PC-3 (cell line): ENCODE measurements at regions not wholly inside any gene's neighbourhood (a gene's known extent, or its start where the extent isn't known, plus 50 kb on each side); places are given as distances from the start of the nearest gene placed in this dataset.

Experiments
- ATAC-seq: fragments of 200-7000 bp; cut with Tn5 transposase; 2 replicates; pipeline ENCODE4 v1.9.1; 2020; ENCODE audit warnings: mild to moderate bottlenecking, moderate library complexity
- BruUV-seq: library from RNA; stranded (reverse); fragments of 400-500 nt; replicated peaks from 2 replicates; lab custom pipeline; 2021; lab: Mats Ljungman, UMichigan
- CTCF ChIA-PET: fragments of 300-600 bp; sonication (Branson Sonifier 250); formaldehyde crosslinking; loops from one replicate; lab custom pipeline; 2022; ENCODE audit warnings: antibody characterized with exemption; lab: Charles Lee
- POLR2A ChIA-PET: fragments of 300-600 bp; sonication (Branson Sonifier 250); formaldehyde crosslinking; loops from one replicate; lab custom pipeline; 2022; ENCODE audit warnings: antibody characterized with exemption; ENCODE audit not compliant: unreplicated experiment; lab: Charles Lee
- DNase-seq: peaks from one replicate; pipeline ENCODE4 v3.0.0-alpha.2; 2015
- H2AFZ ChIP-seq: fragments of 300-600 bp; sonication (generic); 2 replicates; pipeline ENCODE4 v1.6.0; 2016; ENCODE audit warnings: antibody characterized with exemption, low read length
- H3F3A ChIP-seq: fragments of 300-600 bp; sonication (generic); one replicate; pipeline ENCODE4 v1.6.0; 2017; ENCODE audit warnings: antibody characterized with exemption, low read length, control low read depth, mild to moderate bottlenecking; ENCODE audit not compliant: unreplicated experiment
- H3K27ac ChIP-seq: fragments of 300-600 bp; sonication (generic); 2 replicates; pipeline ENCODE4 v1.5.1; 2016; ENCODE audit warnings: mild to moderate bottlenecking, low read length
- H3K27me3 ChIP-seq: fragments of 300-600 bp; sonication (generic); 2 replicates; pipeline ENCODE4 v1.6.1; 2016; ENCODE audit warnings: low read length, mixed read lengths
- H3K36me3 ChIP-seq: fragments of 300-600 bp; sonication (generic); 2 replicates; pipeline ENCODE4 v1.6.1; 2016; ENCODE audit warnings: low read depth, mixed run types, low read length, mixed read lengths
- H3K4me1 ChIP-seq: fragments of 300-600 bp; sonication (generic); 2 replicates; pipeline ENCODE4 v1.5.1; 2016; ENCODE audit warnings: low read length; ENCODE audit not compliant: insufficient read depth
- H3K4me2 ChIP-seq: fragments of 300-600 bp; sonication (generic); 2 replicates; pipeline ENCODE4 v1.6.0; 2016; ENCODE audit warnings: low read length
- H3K4me3 ChIP-seq: fragments of 300-600 bp; sonication (generic); 2 replicates; pipeline ENCODE4 v1.5.1; 2016; ENCODE audit warnings: mild to moderate bottlenecking, low read length, mixed read lengths
- H3K79me2 ChIP-seq: fragments of 300-600 bp; sonication (generic); 2 replicates; pipeline ENCODE4 v1.6.1; 2017; ENCODE audit warnings: low read length, mixed read lengths
- H3K9ac ChIP-seq: fragments of 300-600 bp; sonication (generic); 2 replicates; pipeline ENCODE4 v1.6.0; 2016; ENCODE audit warnings: mild to moderate bottlenecking, low read length
- H3K9me2 ChIP-seq: fragments of 300-600 bp; sonication (generic); replicated peaks from 2 replicates; pipeline ENCODE4 v1.6.1; 2016; ENCODE audit warnings: mixed run types, low read length, mixed read lengths
- H3K9me3 ChIP-seq: fragments of 300-600 bp; sonication (generic); 2 replicates; pipeline ENCODE4 v1.6.1; 2016; ENCODE audit warnings: low read length, mixed read lengths
- H4K20me1 ChIP-seq: fragments of 300-600 bp; sonication (generic); 2 replicates; pipeline ENCODE4 v1.6.1; 2016; ENCODE audit warnings: low read length, mixed read lengths
- EZH2 ChIP-seq: fragments of 300-600 bp; sonication (generic); IDR thresholded peaks from one replicate; pipeline ENCODE4 v1.6.1; 2017; ENCODE audit warnings: antibody characterized with exemption, mild to moderate bottlenecking, low read length; ENCODE audit not compliant: unreplicated experiment
- EZH2phosphoT487 ChIP-seq: fragments of 300-600 bp; sonication (generic); IDR thresholded peaks from 2 replicates; pipeline ENCODE4 v1.6.1; 2018; ENCODE audit warnings: mild to moderate bottlenecking, antibody characterized with exemption, low read length, borderline replicate concordance
- intact Hi-C: fragments of 100-400 bp; cut with micrococcal nuclease; formaldehyde crosslinking; loops from 2 replicates; pipeline ENCODE4 v1.9.0; 2023
- TF ChIP-seq, protein P1 (sequence below): fragments of 300-600 bp; sonication (generic); conservative IDR thresholded peaks from 2 replicates; pipeline ENCODE4 v1.5.1; 2017; ENCODE audit warnings: antibody characterized with exemption, low read depth, mild to moderate bottlenecking, low read length

DNA sequence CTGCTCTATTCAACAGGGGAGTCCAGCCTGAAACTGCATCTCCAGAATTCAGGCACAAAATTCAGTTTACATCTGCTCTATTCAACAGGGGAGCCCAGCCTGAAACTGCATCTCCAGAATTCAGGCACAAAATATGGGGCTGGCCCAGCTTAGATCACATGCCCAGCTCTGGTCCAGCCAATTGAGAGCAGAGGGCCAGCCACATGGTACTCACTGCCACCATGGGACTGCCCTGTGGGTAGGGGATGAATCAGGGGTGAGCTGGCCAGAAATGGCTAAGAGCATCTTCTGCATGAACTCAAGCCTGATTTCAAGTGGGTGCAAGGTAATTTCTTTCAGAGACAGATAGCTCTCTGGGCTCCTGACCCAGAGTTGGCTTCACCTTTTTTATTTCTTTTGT lies 156.6 kb upstream of the LYZL2 start:
- no peak overlapping the region for H3K4me2 ChIP-seq
- peaks cover 16% of the 10 kb centered on the region for H3K4me1 ChIP-seq
- H3K9me3 ChIP-seq, result no peaks in the 10 kb centered on the region
- no peak overlapping the region for H2AFZ ChIP-seq
- H3K27me3 ChIP-seq, result no peaks in the 10 kb centered on the region
- DNase-seq, result peak; percentile 34
- no peak overlapping the region for H3K4me3 ChIP-seq
- no peaks in the 10 kb centered on the region for H3K79me2 ChIP-seq
- no peak overlapping the region for H3K27ac ChIP-seq
- ChIA-PET POLR2A (no interaction called here), CTCF (no interaction called here)
- H3F3A ChIP-seq, result no peaks in the 10 kb centered on the region
- H4K20me1 ChIP-seq, result no peaks in the 10 kb centered on the region
- intact Hi-C loops, result no loop called here
- H3K9ac ChIP-seq, result no peak overlapping the region
- TF ChIP-seq EZH2, result no peak
- no peak for TF ChIP-seq EZH2phosphoT487
- TF ChIP-seq, protein P1, sequence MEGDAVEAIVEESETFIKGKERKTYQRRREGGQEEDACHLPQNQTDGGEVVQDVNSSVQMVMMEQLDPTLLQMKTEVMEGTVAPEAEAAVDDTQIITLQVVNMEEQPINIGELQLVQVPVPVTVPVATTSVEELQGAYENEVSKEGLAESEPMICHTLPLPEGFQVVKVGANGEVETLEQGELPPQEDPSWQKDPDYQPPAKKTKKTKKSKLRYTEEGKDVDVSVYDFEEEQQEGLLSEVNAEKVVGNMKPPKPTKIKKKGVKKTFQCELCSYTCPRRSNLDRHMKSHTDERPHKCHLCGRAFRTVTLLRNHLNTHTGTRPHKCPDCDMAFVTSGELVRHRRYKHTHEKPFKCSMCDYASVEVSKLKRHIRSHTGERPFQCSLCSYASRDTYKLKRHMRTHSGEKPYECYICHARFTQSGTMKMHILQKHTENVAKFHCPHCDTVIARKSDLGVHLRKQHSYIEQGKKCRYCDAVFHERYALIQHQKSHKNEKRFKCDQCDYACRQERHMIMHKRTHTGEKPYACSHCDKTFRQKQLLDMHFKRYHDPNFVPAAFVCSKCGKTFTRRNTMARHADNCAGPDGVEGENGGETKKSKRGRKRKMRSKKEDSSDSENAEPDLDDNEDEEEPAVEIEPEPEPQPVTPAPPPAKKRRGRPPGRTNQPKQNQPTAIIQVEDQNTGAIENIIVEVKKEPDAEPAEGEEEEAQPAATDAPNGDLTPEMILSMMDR, result no peak
- no peak for ATAC-seq
- no peaks in the 10 kb centered on the region for H3K36me3 ChIP-seq
- H3K9me2 ChIP-seq, result no peaks in the 10 kb centered on the region
- BruUV-seq, result no TSS peak

- ChIA-PET POLR2A (interaction anchor here (1.1 kb wide), 1 partner anchor 247 kb away, joined by 3 read pairs; the partner anchor contains the start of gene ZNF438), CTCF (interaction anchor here (0.5 to 0.6 kb wide), 2 partner anchors 37 to 677 kb away, joined by 4 to 13 read pairs; no protein-coding TSS in a partner anchor)
- no peak for DNase-seq
- H3K4me1 ChIP-seq, result peaks cover 16% of the 10 kb centered on the region
- intact Hi-C loops, result loop anchor here (5.0 kb wide), 2 partner anchors 247 to 347 kb away; partner anchors contain the start of gene ZNF438
- no TSS peak for BruUV-seq
- no peaks in the 10 kb centered on the region for H3K27me3 ChIP-seq
- TF ChIP-seq, protein P1, result no peak
- TF ChIP-seq EZH2phosphoT487 (no peak), EZH2 (no peak)
- H2AFZ ChIP-seq, result no peak overlapping the region
- no peaks in the 10 kb centered on the region for H3F3A ChIP-seq
- H3K9me3 ChIP-seq, result no peaks in the 10 kb centered on the region
- no peaks in the 10 kb centered on the region for H4K20me1 ChIP-seq
- no peaks in the 10 kb centered on the region for H3K9me2 ChIP-seq
- no peak overlapping the region for H3K27ac ChIP-seq
- no peak for ATAC-seq
- no peak overlapping the region for H3K4me2 ChIP-seq
- H3K9ac ChIP-seq, result no peak overlapping the region
- H3K79me2 ChIP-seq, result no peaks in the 10 kb centered on the region
- H3K36me3 ChIP-seq, result no peaks in the 10 kb centered on the region
- H3K4me3 ChIP-seq, result no peak overlapping the region
Observed at GRCh38 chr10:30784897-30785605, 155.5 kb upstream of the LYZL2 start.

DNA sequence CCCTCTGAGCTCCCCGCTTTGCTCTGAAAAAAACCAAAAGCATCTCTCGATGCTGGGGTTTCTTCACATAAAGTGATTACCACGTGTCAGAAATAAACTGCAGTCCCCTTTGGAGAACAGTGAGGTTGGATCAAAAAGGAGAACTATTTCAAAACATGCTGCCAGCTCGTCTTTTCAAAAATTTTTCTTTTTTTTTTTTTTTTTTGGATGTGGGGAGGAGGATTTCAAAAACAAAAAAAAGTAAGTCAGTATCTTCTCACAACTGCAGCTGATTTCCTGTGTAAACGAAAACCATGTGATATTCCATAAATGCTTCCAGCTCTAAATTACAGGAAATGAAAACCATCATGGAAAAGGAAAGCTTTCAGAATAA lies 155.0 kb upstream of the LYZL2 start:
- POLR2A ChIA-PET, result interaction anchor here (1.1 kb wide), 1 partner anchor 247 kb away, joined by 3 read pairs; the partner anchor contains the start of gene ZNF438
- no peak for ATAC-seq
- H2AFZ ChIP-seq, result no peak overlapping the region

More for the DNA sequence above, 155.0 kb upstream of the LYZL2 start:
- no peaks in the 10 kb centered on the region for H3K79me2 ChIP-seq
- H3K27ac ChIP-seq, result no peak overlapping the region
- H3K27me3 ChIP-seq, result no peaks in the 10 kb centered on the region
- TF ChIP-seq, protein P1, result no peak
- no peak for TF ChIP-seq EZH2phosphoT487
- H3K4me1 ChIP-seq, result peaks cover 16% of the 10 kb centered on the region
- no peaks in the 10 kb centered on the region for H3K9me2 ChIP-seq
- no peaks in the 10 kb centered on the region for H3K9me3 ChIP-seq
- H4K20me1 ChIP-seq, result no peaks in the 10 kb centered on the region
- no peak overlapping the region for H3K4me3 ChIP-seq
- DNase-seq, result no peak
- no peak overlapping the region for H3K4me2 ChIP-seq
- no peak overlapping the region for H3K9ac ChIP-seq
- CTCF ChIA-PET, result interaction anchor here (0.6 kb wide), 2 partner anchors 37 to 91 kb away, joined by 10 to 13 read pairs; no protein-coding TSS in a partner anchor
- no peaks in the 10 kb centered on the region for H3K36me3 ChIP-seq
- no TSS peak for BruUV-seq
- no peaks in the 10 kb centered on the region for H3F3A ChIP-seq
- intact Hi-C loops, result loop anchor here (5.0 kb wide), 2 partner anchors 248 to 348 kb away; partner anchors contain the start of gene ZNF438
